22Rv1 (cell line): ENCODE measurements at regions not wholly inside any gene's neighbourhood (a gene's known extent, or its start where the extent isn't known, plus 50 kb on each side); places are given as distances from the start of the nearest gene placed in this dataset.

Experiments
- ZFX ChIP-seq: fragments of 450-650 bp; IDR thresholded peaks from 2 replicates; pipeline ENCODE4 v1.6.1; 2017; ENCODE audit warnings: antibody characterized with exemption, borderline replicate concordance
- TF ChIP-seq, protein P1 (sequence below): fragments of 450-650 bp; IDR thresholded peaks from 2 replicates; pipeline ENCODE4 v1.5.1; 2017; ENCODE audit warnings: mild to moderate bottlenecking

DNA sequence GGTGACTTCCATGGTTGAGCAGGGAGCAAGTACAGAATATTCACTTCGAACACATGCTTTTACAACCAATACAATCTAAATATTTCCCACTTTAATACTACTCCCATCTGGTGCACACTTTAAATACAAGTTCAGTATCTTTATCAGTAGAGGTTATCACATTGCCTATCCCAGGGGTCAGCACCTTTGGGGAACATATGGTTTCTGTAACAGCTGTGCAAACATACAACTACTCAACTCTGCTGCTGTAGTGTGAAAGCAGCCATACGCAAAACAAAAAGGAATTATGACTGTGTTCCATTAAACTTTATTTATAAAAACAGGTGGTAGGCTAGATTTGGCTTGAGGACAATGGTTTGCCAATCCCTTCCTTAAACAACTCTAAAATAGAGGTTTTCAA lies 157.5 kb downstream of the XPNPEP1 start:
- TF ChIP-seq, protein P1, sequence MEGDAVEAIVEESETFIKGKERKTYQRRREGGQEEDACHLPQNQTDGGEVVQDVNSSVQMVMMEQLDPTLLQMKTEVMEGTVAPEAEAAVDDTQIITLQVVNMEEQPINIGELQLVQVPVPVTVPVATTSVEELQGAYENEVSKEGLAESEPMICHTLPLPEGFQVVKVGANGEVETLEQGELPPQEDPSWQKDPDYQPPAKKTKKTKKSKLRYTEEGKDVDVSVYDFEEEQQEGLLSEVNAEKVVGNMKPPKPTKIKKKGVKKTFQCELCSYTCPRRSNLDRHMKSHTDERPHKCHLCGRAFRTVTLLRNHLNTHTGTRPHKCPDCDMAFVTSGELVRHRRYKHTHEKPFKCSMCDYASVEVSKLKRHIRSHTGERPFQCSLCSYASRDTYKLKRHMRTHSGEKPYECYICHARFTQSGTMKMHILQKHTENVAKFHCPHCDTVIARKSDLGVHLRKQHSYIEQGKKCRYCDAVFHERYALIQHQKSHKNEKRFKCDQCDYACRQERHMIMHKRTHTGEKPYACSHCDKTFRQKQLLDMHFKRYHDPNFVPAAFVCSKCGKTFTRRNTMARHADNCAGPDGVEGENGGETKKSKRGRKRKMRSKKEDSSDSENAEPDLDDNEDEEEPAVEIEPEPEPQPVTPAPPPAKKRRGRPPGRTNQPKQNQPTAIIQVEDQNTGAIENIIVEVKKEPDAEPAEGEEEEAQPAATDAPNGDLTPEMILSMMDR = no peak
- no peak for TF ChIP-seq ZFX
